ENCODE measurements at regions not wholly inside any gene's neighbourhood (a gene's known extent, or its start where the extent isn't known, plus 50 kb on each side); places are given as distances from the start of the nearest gene placed in this dataset.

- no peak for TF ChIP-seq PHF21A (CRISPR knock-in tag; IDR thresholded peaks at IDR 0.05)
- TF ChIP-seq ZFP37 (CRISPR knock-in tag; IDR thresholded peaks at IDR 0.05; ENCODE audit: borderline replicate concordance), result no peak
- TF ChIP-seq ZNF382 (CRISPR knock-in tag; IDR thresholded peaks at IDR 0.05; ENCODE audit: borderline replicate concordance), result no peak
- no peak for TF ChIP-seq EP300 (IDR thresholded peaks at IDR 0.05; ENCODE audit: low read depth in 2 of 2, low read length in 2 of 2)
- no peak for TF ChIP-seq EP300 (CRISPR knock-in tag; IDR thresholded peaks at IDR 0.05; ENCODE audit: borderline replicate concordance)
- no peak for TF ChIP-seq RXRA (CRISPR knock-in tag; IDR thresholded peaks at IDR 0.05)
- no peak for TF ChIP-seq CTCF (CRISPR knock-in tag; IDR thresholded peaks at IDR 0.05)
- TF ChIP-seq, protein P1, sequence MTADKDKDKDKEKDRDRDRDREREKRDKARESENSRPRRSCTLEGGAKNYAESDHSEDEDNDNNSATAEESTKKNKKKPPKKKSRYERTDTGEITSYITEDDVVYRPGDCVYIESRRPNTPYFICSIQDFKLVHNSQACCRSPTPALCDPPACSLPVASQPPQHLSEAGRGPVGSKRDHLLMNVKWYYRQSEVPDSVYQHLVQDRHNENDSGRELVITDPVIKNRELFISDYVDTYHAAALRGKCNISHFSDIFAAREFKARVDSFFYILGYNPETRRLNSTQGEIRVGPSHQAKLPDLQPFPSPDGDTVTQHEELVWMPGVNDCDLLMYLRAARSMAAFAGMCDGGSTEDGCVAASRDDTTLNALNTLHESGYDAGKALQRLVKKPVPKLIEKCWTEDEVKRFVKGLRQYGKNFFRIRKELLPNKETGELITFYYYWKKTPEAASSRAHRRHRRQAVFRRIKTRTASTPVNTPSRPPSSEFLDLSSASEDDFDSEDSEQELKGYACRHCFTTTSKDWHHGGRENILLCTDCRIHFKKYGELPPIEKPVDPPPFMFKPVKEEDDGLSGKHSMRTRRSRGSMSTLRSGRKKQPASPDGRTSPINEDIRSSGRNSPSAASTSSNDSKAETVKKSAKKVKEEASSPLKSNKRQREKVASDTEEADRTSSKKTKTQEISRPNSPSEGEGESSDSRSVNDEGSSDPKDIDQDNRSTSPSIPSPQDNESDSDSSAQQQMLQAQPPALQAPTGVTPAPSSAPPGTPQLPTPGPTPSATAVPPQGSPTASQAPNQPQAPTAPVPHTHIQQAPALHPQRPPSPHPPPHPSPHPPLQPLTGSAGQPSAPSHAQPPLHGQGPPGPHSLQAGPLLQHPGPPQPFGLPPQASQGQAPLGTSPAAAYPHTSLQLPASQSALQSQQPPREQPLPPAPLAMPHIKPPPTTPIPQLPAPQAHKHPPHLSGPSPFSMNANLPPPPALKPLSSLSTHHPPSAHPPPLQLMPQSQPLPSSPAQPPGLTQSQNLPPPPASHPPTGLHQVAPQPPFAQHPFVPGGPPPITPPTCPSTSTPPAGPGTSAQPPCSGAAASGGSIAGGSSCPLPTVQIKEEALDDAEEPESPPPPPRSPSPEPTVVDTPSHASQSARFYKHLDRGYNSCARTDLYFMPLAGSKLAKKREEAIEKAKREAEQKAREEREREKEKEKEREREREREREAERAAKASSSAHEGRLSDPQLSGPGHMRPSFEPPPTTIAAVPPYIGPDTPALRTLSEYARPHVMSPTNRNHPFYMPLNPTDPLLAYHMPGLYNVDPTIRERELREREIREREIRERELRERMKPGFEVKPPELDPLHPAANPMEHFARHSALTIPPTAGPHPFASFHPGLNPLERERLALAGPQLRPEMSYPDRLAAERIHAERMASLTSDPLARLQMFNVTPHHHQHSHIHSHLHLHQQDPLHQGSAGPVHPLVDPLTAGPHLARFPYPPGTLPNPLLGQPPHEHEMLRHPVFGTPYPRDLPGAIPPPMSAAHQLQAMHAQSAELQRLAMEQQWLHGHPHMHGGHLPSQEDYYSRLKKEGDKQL (CRISPR knock-in tag; IDR thresholded peaks at IDR 0.05; ENCODE audit: low read depth), result no peak
- TF ChIP-seq ZNF101 (CRISPR knock-in tag; IDR thresholded peaks at IDR 0.05; ENCODE audit: borderline replicate concordance, low read depth), result no peak
- no peak for TF ChIP-seq KAT7 (CRISPR knock-in tag; IDR thresholded peaks at IDR 0.05; ENCODE audit: borderline replicate concordance)
- TF ChIP-seq FOXK1 (CRISPR knock-in tag; IDR thresholded peaks at IDR 0.05; ENCODE audit: borderline replicate concordance, low read depth), result no peak
- TF ChIP-seq SOX5 (CRISPR knock-in tag; IDR thresholded peaks at IDR 0.05; ENCODE audit: borderline replicate concordance), result no peak
- TF ChIP-seq POLR2AphosphoS5 (IDR thresholded peaks at IDR 0.05; ENCODE audit: low read depth, low read length), result no peak
Observed at GRCh38 chr22:48568736-48569330, 1258.8 kb downstream of the BRD1 start.

Data from HepG2 (cell line).